B cell (primary cell): ENCODE measurements at regions not wholly inside any gene's neighbourhood (a gene's known extent, or its start where the extent isn't known, plus 50 kb on each side); places are given as distances from the start of the nearest gene placed in this dataset.

Experiments used
- EZH2 ChIP-seq: IDR thresholded peaks from 2 replicates; pipeline ENCODE4 v1.6.1; 2012; ENCODE audit warnings: borderline replicate concordance, low read depth, mild to moderate bottlenecking, moderate library complexity, low read length; ENCODE audit not compliant: insufficient read depth, poor library complexity, severe bottlenecking
- TF ChIP-seq, protein P1 (sequence below): fragments of 200-600 bp; IDR thresholded peaks from one replicate; pipeline ENCODE4 v1.8.0; 2022; ENCODE audit warnings: antibody characterized with exemption, mild to moderate bottlenecking

DNA sequence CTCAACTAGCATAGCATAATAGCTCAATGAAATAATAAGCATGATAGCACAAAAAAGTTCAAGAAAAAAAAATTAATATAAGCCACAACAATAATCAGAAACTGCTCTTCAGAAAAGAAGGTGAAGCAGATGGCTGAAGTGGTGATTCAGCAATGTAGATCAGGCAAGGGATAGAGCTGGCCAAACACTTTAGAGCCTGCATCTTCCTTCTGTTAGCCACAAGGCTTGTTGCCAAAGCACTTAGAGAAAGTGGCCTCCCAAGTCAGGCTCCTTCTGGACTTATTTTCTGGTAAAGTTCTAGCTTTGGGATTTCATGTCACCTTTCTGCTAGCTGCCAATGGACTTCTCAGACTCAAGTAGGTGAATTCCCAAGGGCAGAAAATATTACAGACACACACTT lies 60.3 kb upstream of the C1orf87 start:
- no peak for TF ChIP-seq EZH2
- TF ChIP-seq, protein P1, sequence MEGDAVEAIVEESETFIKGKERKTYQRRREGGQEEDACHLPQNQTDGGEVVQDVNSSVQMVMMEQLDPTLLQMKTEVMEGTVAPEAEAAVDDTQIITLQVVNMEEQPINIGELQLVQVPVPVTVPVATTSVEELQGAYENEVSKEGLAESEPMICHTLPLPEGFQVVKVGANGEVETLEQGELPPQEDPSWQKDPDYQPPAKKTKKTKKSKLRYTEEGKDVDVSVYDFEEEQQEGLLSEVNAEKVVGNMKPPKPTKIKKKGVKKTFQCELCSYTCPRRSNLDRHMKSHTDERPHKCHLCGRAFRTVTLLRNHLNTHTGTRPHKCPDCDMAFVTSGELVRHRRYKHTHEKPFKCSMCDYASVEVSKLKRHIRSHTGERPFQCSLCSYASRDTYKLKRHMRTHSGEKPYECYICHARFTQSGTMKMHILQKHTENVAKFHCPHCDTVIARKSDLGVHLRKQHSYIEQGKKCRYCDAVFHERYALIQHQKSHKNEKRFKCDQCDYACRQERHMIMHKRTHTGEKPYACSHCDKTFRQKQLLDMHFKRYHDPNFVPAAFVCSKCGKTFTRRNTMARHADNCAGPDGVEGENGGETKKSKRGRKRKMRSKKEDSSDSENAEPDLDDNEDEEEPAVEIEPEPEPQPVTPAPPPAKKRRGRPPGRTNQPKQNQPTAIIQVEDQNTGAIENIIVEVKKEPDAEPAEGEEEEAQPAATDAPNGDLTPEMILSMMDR = no peak
